Stimulated activated effector memory CD8-positive, alpha-beta T cell treated with anti-CD3 and anti-CD28 coated beads, Interleukin-12 subunit alpha, Interleukin-12 subunit beta, amount 100 ng/mL, for 72 hours (primary cell): ENCODE measurements at regions not wholly inside any gene's neighbourhood (a gene's known extent, or its start where the extent isn't known, plus 50 kb on each side); places are given as distances from the start of the nearest gene placed in this dataset.

Experiments used
- ATAC-seq: fragments of 150-1000 bp; cut with Tn5 transposase; 2 replicates; pipeline ENCODE4 v1.10.0; 2021
- DNase-seq, 2 donors: peaks; one replicate each; pipeline ENCODE4 v3.0.0; 2021 to 2022; ENCODE audit warnings: low spot score in 2 of 2
- H3K27ac Mint-ChIP-seq: one replicate; pipeline ENCODE4 v1.8.0; 2022; ENCODE audit warnings: mild to moderate bottlenecking, mixed read lengths
- H3K36me3 Mint-ChIP-seq: one replicate; pipeline ENCODE4 v1.8.0; 2022; ENCODE audit warnings: mild to moderate bottlenecking, mixed read lengths
- H3K4me1 Mint-ChIP-seq: one replicate; pipeline ENCODE4 v1.8.0; 2022; ENCODE audit warnings: mixed read lengths
- H3K4me3 Mint-ChIP-seq: one replicate; pipeline ENCODE4 v1.8.0; 2022; ENCODE audit warnings: mild to moderate bottlenecking, mixed read lengths
- H3K9me3 Mint-ChIP-seq: one replicate; pipeline ENCODE4 v1.8.0; 2022; ENCODE audit warnings: mixed read lengths

DNA sequence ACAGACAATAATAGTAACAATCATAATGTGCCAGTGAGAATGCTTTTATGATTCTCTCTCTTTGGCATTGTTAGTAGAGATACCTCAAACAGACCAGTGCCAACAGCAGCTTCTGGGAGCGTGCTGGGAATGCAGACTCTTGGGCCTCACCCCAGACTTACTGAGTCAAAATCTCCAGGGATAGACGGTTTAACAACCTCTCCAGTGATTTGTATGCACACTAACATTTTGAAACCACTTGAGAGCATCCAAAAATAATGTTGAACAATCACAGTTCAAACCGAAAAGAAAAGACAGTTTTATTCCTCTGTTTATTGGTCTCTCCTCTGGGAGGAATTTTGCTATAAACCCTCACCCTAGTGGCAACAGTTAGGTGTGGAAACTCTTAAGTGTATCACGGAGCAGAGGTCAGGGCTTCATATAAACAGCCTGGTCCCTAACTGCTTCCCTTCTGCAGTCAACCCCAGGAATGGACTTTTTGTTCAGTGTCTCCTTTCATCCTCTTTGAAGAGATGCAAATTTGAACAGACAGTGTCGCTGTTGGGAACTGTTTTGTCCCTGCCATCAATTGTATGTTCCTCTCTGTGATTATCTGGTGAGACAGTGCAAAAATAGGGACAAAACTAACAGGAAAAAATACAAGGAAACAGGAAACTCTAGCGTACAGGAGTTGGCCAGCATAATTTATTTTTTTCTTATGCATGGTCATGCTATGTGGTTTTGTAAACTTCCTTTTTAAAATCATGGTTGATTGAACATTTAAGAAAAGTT lies 162.4 kb upstream of the BTBD3 start:
- no peak overlapping the region for H3K4me3 Mint-ChIP-seq
- no peaks in the 10 kb centered on the region for H3K36me3 Mint-ChIP-seq
- H3K27ac Mint-ChIP-seq = no peak overlapping the region
- peaks cover 12% of the 10 kb centered on the region for H3K9me3 Mint-ChIP-seq
- DNase-seq (no peak), ATAC-seq (no peak)
- H3K4me1 Mint-ChIP-seq = no peaks in the 10 kb centered on the region

DNA sequence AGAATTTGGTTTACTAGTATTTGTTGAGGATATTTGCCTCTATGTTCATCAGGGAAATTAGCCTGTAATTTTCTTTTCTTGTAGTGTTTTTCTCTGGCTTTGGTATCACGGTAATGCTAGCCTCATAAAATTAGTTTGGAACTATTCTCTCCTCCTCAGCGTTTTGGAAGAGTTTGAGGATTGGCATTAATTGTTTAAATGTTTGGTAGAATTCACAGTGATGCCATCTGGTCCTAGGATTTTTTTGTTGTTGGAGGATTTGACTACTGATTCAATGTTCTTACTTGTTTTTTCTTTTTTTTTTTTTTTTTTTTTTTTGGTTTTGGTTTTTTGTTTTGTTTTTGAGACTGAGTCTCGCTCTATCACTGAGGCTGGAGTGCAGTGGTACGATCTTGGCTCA lies 156.2 kb upstream of the BTBD3 start:
- ATAC-seq (no peak), DNase-seq (no peak)
- Mint-ChIP-seq H3K36me3 (no peaks in the 10 kb centered on the region), H3K4me3 (no peak overlapping the region), H3K4me1 (no peaks in the 10 kb centered on the region), H3K9me3 (peaks cover 17% of the 10 kb centered on the region), H3K27ac (no peak overlapping the region)

DNA sequence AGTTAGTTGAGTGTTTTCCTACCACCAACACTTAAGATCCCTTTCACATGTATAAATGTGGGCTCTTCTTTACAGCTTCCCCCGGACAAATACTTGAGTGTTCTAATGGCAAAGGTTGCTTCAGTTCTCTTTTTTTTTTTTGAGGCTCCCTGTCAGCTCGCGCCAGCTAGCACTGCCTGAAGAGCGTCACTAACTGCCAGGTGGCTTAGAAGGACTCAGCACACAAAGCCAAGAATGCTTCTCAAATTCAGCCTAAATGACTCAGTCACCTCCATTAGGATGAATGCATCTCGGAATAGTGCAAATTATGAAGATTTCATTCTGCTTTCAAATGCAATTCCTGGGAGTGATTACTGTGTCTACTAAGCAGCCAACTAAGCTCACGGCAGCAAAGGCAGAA lies 150.7 kb upstream of the BTBD3 start:
- no peaks in the 10 kb centered on the region for H3K4me1 Mint-ChIP-seq
- no peaks in the 10 kb centered on the region for H3K36me3 Mint-ChIP-seq
- H3K9me3 Mint-ChIP-seq = peaks cover 27% of the 10 kb centered on the region
- no peak overlapping the region for H3K27ac Mint-ChIP-seq
- DNase-seq = no peak
- ATAC-seq = no peak
- H3K4me3 Mint-ChIP-seq = no peak overlapping the region

DNA sequence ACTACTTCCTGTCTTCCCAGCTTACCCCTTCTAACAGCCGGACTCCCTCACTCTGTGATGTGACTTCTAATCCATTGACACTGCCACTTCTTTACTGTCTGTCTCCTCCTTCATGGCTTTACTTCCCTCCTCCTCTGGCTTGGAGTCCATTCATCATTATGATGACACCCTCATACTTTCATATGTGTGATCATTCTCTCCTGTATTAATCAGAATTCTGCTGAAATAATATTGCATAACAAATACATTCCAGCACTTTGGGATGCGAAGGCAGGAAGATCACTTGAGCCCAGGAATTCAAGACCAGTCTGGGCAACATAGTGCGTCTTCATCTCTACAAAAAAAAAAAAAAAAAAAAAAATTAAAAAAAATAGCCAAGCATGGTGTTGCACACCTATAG lies 147.9 kb upstream of the BTBD3 start:
- Mint-ChIP-seq H3K27ac (no peak overlapping the region), H3K36me3 (no peaks in the 10 kb centered on the region), H3K4me1 (no peaks in the 10 kb centered on the region), H3K9me3 (peaks cover 30% of the 10 kb centered on the region), H3K4me3 (no peak overlapping the region)
- DNase-seq (no peak), ATAC-seq (no peak)

DNA sequence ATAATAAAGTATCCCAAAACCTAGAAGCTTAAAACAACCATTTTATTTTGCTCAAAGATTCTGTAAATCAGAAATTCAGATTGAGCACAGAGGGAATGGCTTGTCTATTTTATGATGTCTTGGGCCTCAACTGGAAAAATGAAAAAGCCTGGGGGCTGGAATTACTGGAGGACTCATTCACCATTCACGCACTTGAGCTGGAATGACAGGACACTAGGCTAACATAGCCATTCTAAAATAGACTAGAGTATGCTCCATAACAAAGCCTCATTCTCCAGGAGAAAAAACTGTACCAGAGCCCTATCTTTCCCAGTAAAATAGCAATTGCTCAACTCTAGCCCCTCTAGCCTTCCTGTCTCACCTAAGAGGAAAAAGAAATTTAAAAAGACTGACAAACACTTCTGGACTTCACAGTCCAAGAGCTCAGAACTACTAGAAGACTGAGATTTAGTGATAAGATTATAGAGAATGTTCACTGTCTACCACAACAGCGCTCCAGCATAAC lies 145.4 kb upstream of the BTBD3 start:
- peaks cover 23% of the 10 kb centered on the region for H3K9me3 Mint-ChIP-seq
- no peak for ATAC-seq
- H3K36me3 Mint-ChIP-seq = no peaks in the 10 kb centered on the region
- DNase-seq = no peak
- no peak overlapping the region for H3K4me3 Mint-ChIP-seq
- H3K27ac Mint-ChIP-seq = no peak overlapping the region
- no peaks in the 10 kb centered on the region for H3K4me1 Mint-ChIP-seq

DNA sequence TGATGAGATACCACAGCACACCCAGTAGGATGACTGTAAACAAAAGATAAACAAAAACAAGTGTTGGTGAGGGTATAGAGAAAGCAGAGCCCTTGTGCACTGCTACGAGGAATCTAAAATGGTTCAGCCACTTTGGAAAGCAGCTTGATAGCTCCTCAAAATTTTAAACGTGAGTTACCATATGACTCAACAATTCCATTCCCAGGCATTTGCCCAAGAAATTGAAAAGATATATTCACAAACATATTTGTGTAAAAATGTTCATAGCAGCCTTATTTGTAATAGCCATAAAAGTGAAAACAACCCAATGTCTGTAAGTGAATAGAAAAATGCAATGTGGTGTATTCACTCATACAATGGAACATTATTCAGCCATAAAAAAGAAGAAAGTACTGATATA lies 141.0 kb upstream of the BTBD3 start:
- Mint-ChIP-seq H3K36me3 (no peaks in the 10 kb centered on the region), H3K9me3 (peaks cover 14% of the 10 kb centered on the region), H3K4me1 (no peaks in the 10 kb centered on the region), H3K4me3 (no peak overlapping the region), H3K27ac (no peak overlapping the region)
- DNase-seq (no peak), ATAC-seq (no peak)

DNA sequence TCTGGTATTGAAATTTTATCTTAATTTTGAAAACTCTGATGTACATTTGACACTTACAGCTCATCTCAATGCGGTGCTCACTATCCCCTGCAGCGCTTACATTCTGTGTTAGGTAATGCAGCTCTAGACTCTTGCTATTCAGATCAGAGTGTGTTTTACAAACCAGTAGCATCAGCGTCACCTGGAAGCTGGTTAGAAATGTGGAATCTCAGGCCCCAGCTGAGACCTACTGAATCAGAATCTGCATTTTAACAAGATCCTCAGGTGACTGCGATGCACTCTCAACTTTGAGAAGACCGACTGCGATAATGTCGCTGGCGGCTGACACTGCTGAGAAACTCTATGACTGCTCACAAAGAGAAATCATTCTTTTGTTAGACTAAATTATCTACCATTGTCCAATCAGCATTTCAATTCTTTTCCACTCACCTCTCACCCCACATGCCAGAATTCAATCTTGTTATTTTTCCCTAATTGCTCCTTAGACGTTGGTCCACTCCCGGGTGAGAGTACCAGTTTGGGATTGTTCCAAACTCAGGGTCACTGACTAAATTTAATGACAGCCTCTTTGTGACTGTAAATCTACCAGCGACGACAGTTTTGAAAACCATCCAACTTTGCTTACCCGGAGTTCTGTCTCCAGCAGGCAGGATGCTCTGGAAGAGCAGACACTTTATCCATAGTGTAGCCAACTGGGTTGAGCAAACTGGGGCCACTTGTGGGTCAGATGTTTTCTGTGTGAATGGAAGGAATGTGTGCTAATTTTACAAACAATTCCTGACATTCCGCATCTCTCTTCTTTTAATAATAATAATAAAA lies 140.1 kb upstream of the BTBD3 start:
- H3K4me1 Mint-ChIP-seq = no peaks in the 10 kb centered on the region
- DNase-seq = no peak
- ATAC-seq = no peak
- H3K4me3 Mint-ChIP-seq = no peak overlapping the region
- H3K36me3 Mint-ChIP-seq = no peaks in the 10 kb centered on the region
- peaks cover 14% of the 10 kb centered on the region for H3K9me3 Mint-ChIP-seq
- H3K27ac Mint-ChIP-seq = no peak overlapping the region

DNA sequence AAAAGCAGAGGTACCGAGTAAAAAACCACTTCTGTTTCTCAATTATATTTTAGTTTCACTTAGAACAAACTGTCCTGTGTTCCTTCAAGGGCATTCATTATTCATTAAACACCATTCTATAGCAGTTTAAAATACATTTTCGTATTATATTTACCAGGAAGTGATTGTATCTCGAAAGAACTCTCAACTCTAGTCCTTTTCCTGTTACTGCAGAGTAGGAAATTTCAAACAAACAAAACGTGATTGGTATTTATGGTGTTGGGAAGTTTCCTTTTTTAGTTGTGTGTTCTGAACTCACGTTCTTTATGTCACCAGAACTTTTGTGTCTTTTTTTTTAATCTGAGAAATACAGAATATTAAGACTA lies 139.5 kb upstream of the BTBD3 start:
- ATAC-seq (no peak), DNase-seq (no peak)
- no peaks in the 10 kb centered on the region for H3K4me1 Mint-ChIP-seq
- no peak overlapping the region for H3K4me3 Mint-ChIP-seq
- no peak overlapping the region for H3K27ac Mint-ChIP-seq
- H3K9me3 Mint-ChIP-seq = peaks cover 17% of the 10 kb centered on the region
- H3K36me3 Mint-ChIP-seq = no peaks in the 10 kb centered on the region

DNA sequence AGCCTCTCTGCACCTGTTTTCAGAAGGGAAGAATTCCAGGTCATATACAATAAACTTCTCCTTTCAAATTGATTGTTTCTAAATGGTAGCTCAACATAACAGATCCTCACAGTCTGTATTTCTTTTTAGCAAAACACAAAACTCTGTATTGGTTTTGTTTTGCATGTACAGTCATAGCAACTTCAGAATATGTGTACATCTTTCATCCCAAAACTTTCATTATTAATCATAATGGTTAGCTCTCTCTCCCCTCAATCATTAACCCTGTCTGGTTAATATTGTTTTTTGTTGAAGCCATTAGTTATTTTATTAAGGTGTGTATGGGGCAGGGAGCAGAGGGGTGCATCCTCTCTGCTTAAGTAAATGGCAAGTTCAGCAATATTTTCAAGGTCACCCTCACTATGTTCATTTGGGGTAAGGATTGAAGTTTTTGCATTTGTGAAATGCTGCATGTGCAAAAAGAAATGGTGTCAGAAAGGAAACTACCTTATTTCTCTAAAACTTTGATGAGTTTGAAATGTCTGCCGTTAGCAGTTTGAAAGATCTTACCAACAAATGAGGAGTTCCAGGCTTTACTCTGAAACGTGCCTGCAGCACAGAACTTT lies 136.8 kb upstream of the BTBD3 start:
- Mint-ChIP-seq H3K4me3 (no peak overlapping the region), H3K9me3 (peaks cover 20% of the 10 kb centered on the region), H3K36me3 (no peaks in the 10 kb centered on the region), H3K27ac (no peak overlapping the region), H3K4me1 (no peaks in the 10 kb centered on the region)
- DNase-seq = no peak
- no peak for ATAC-seq

DNA sequence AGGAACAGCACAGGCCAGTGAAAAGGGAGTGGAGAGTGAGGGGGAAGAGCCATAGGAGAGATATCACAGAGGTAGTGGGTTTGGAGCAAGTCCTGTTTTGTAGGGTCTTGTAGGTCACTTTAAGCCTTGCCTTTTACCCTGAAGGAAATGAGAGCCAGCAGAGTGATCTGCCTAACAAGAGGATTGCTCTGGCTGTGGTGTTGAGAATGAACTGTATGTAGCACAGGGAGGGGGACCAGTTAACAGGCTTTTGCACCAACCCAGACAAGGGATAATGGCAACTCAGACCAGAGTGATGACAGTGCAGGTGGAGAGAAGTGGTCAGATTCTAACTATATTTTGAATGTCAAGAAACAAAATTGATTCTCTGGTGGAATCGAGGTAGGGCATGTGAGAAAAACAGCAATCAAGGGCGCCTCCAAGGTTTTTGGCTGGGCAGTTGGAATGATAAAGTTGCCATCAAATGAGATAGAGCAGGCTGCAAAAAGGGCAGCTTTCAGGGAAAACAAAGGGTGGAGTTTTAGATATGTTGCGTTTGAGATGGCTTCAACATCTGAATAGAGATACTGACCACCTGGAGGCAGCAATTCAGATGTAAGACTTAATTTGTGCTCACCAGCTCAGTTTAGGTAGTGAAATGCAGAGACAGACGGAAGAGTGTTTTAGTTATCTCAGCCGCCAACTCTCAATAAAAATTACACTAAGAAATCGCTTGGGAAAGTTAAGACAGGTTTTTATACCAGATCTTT lies 134.4 kb upstream of the BTBD3 start:
- no peak for ATAC-seq
- H3K9me3 Mint-ChIP-seq = peaks cover 25% of the 10 kb centered on the region

DNA sequence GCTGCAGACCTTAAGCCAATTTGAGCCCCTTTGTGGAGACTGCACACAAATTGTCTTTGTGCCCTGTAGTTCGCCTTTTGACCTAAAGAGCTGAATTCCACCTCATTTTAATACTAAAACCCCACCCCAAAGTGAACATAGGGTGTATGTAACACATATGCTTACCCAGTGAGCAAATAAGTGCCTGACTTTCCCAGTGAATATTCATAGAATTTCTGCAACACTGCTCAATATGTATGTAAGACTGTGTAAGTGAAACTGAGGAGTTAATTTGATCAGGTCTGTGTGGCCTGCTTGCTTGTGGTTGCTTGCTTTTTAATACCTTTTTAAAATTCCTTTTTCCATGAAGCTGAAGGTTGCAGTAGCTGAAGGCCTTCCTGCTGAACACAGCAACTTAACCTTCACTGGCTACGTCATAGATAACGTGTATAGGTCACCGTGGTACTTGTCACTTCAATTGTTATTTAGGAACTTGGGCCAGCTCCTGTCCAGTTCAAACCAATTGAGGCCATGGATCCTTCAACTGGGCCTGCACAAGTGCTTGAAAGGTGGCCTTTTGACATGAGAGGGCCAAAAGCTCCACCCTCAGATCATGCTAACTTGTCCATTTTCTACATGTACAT lies 131.7 kb upstream of the BTBD3 start:
- H3K4me3 Mint-ChIP-seq = no peak overlapping the region
- H3K27ac Mint-ChIP-seq = no peak overlapping the region
- H3K36me3 Mint-ChIP-seq = no peaks in the 10 kb centered on the region
- H3K4me1 Mint-ChIP-seq = no peaks in the 10 kb centered on the region
- DNase-seq (no peak), ATAC-seq (no peak)
- peaks cover 21% of the 10 kb centered on the region for H3K9me3 Mint-ChIP-seq

More for the DNA sequence above, 134.4 kb upstream of the BTBD3 start:
- Mint-ChIP-seq H3K4me3 (no peak overlapping the region), H3K36me3 (no peaks in the 10 kb centered on the region), H3K4me1 (no peaks in the 10 kb centered on the region), H3K27ac (no peak overlapping the region)
- DNase-seq = no peak

DNA sequence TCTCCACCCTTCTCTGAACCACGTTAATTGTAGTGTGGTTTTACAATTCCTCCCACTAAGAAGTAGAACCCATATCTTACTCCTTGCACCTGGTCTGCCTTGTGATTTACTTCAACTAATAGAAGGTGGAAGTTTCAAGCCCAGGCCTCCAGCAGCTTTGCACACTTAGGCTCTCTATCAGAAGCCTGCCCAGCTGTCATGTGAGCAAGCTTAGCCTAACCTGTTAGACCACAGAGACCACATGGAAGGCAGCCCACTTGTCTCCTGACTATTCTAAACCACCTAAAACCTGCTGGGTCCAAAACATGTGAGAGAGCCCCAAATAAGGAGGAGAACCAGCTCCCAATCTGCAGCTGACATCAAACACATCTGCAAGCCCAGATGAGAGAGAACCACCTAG lies 127.6 kb upstream of the BTBD3 start:
- H3K9me3 Mint-ChIP-seq = peaks cover 13% of the 10 kb centered on the region
- H3K36me3 Mint-ChIP-seq = no peaks in the 10 kb centered on the region
- no peaks in the 10 kb centered on the region for H3K4me1 Mint-ChIP-seq
- ATAC-seq (no peak), DNase-seq (no peak)
- H3K4me3 Mint-ChIP-seq = no peak overlapping the region
- H3K27ac Mint-ChIP-seq = no peak overlapping the region

DNA sequence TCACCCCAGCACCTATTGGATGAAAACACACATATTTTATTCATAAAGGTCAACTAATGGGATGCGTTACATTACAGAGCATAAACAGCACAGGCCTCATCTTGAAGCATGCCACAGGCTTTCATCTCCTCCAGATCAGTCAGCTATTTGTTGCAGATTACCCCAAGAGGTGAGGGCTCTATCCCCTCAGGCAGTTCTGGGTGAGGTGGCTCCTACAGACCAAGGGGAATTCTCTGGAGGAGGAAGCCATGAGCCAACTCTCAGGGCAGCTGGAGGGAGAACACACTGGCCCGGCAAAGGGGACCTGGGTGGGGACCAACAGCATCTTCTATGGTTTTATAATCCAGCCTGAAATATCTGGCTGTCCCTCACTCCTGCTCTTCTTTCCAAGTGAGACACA lies 126.4 kb upstream of the BTBD3 start:
- no peak overlapping the region for H3K4me3 Mint-ChIP-seq
- H3K27ac Mint-ChIP-seq = no peak overlapping the region

DNA sequence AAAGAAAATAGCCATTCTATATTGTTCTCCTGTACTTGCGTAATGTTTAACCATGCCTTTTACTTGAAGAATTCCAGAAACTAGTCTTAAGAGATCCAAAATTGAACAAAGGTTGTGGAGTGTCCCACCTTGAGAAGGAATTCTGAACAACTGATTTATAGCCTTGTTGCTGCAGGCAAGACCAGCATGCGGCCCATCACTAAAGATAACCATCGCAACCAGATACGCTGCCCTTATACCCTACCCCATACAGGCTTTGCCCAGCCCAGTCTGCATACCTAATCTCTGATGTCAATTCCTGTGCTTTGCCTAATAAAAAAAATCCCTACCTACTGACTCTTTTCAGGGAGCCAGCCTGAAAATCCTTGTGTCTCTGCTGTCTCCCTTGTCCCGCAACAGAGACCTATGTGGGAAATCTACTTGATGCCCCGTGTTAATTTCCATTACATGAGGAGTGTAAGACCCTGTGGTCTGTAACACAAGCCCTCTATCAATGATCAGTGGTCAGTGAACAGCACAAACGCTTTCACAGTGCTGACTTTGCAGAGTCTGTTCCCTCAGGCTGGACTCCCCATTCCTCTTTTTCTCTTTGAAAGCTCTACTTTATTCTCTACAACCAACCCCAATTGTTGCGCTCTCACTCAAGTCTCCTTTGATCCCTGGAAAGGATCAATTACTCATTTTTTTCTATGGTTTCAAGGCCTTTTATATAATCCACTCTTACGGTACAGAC lies 125.7 kb upstream of the BTBD3 start:
- no peak for ATAC-seq
- H3K4me3 Mint-ChIP-seq = no peak overlapping the region
- H3K36me3 Mint-ChIP-seq = no peaks in the 10 kb centered on the region
- H3K27ac Mint-ChIP-seq = no peak overlapping the region
- H3K9me3 Mint-ChIP-seq = peaks cover 11% of the 10 kb centered on the region
- H3K4me1 Mint-ChIP-seq = no peaks in the 10 kb centered on the region
- DNase-seq = no peak

More for the DNA sequence above, 126.4 kb upstream of the BTBD3 start:
- ATAC-seq (no peak), DNase-seq (no peak)
- Mint-ChIP-seq H3K9me3 (peaks cover 16% of the 10 kb centered on the region), H3K4me1 (no peaks in the 10 kb centered on the region), H3K36me3 (no peaks in the 10 kb centered on the region)
